ENCODE measurements at regions not wholly inside any gene's neighbourhood (a gene's known extent, or its start where the extent isn't known, plus 50 kb on each side); places are given as distances from the start of the nearest gene placed in this dataset.
"Not testable (repeated sequence)": the region's sequence is repeated elsewhere in the genome, so short reads cannot be mapped to it uniquely, and the experiment has no call there.

GRCh38 chr2:142422769-142423168, 292.0 kb upstream of the LRP1B start:
- H3K79me2 ChIP-seq (ENCODE audit: low read length) = no peaks in the 10 kb centered on the region
- H3K4me3 ChIP-seq (ENCODE audit: low read length) = no peak overlapping the region
- H2AFZ ChIP-seq (ENCODE audit: low read length) = no peak overlapping the region
- H3K9me2 ChIP-seq (replicated peaks; ENCODE audit: insufficient read depth, low read length) = no peaks in the 10 kb centered on the region
- H3K27me3 ChIP-seq (ENCODE audit: low read length) = no peaks in the 10 kb centered on the region
- no peaks in the 10 kb centered on the region for H4K20me1 ChIP-seq (ENCODE audit: insufficient read depth, low read depth, low read length)
- no peak overlapping the region for H3K4me2 ChIP-seq (ENCODE audit: low read depth, low read length, poor library complexity, severe bottlenecking)
- H3K36me3 ChIP-seq (ENCODE audit: insufficient read depth, low read length) = no peaks in the 10 kb centered on the region
- no peak overlapping the region for H3K9ac ChIP-seq (ENCODE audit: low read length)
- DNase-seq = no peak
- H3K4me1 ChIP-seq (ENCODE audit: low read length) = no peaks in the 10 kb centered on the region
- H3K9me3 ChIP-seq (ENCODE audit: low read length) = no peaks in the 10 kb centered on the region
- H3K27ac ChIP-seq (ENCODE audit: low read length) = no peak overlapping the region

- no peak overlapping the region for H3K4me3 ChIP-seq (ENCODE audit: low read length)
- H2AFZ ChIP-seq (ENCODE audit: low read length) = no peak overlapping the region
- no peaks in the 10 kb centered on the region for H3K9me3 ChIP-seq (ENCODE audit: low read length)
- H3K9me2 ChIP-seq (replicated peaks; ENCODE audit: insufficient read depth, low read length) = no peaks in the 10 kb centered on the region
- no peaks in the 10 kb centered on the region for H3K27me3 ChIP-seq (ENCODE audit: low read length)
- no peak overlapping the region for H3K27ac ChIP-seq (ENCODE audit: low read length)
- H4K20me1 ChIP-seq (ENCODE audit: insufficient read depth, low read depth, low read length) = no peaks in the 10 kb centered on the region
- H3K4me2 ChIP-seq (ENCODE audit: low read depth, low read length, poor library complexity, severe bottlenecking) = no peak overlapping the region
- H3K4me1 ChIP-seq (ENCODE audit: low read length) = no peaks in the 10 kb centered on the region
- no peaks in the 10 kb centered on the region for H3K79me2 ChIP-seq (ENCODE audit: low read length)
- DNase-seq = no peak
- H3K9ac ChIP-seq (ENCODE audit: low read length) = no peak overlapping the region
- no peaks in the 10 kb centered on the region for H3K36me3 ChIP-seq (ENCODE audit: insufficient read depth, low read length)
Measured at GRCh38 chr2:142422041-142422440, 291.2 kb upstream of the LRP1B start.

GRCh38 chr2:142418699-142419098, 287.9 kb upstream of the LRP1B start:
- H3K79me2 ChIP-seq (ENCODE audit: low read length) = not testable (repeated sequence)

GRCh38 chr2:142416996-142417395, 286.2 kb upstream of the LRP1B start:
- no peak for DNase-seq
- H4K20me1 ChIP-seq (ENCODE audit: insufficient read depth, low read depth, low read length) = no peaks in the 10 kb centered on the region
- H3K27me3 ChIP-seq (ENCODE audit: low read length) = no peaks in the 10 kb centered on the region
- H3K9me3 ChIP-seq (ENCODE audit: low read length) = no peaks in the 10 kb centered on the region
- H3K4me2 ChIP-seq (ENCODE audit: low read depth, low read length, poor library complexity, severe bottlenecking) = no peak overlapping the region
- H3K36me3 ChIP-seq (ENCODE audit: insufficient read depth, low read length) = no peaks in the 10 kb centered on the region
- no peak overlapping the region for H3K4me3 ChIP-seq (ENCODE audit: low read length)
- H3K9me2 ChIP-seq (replicated peaks; ENCODE audit: insufficient read depth, low read length) = no peaks in the 10 kb centered on the region
- no peak overlapping the region for H3K27ac ChIP-seq (ENCODE audit: low read length)
- H2AFZ ChIP-seq (ENCODE audit: low read length) = no peak overlapping the region
- H3K4me1 ChIP-seq (ENCODE audit: low read length) = no peaks in the 10 kb centered on the region
- no peaks in the 10 kb centered on the region for H3K79me2 ChIP-seq (ENCODE audit: low read length)
- H3K9ac ChIP-seq (ENCODE audit: low read length) = no peak overlapping the region

More at GRCh38 chr2:142418699-142419098, 287.9 kb upstream of the LRP1B start:
- not testable (repeated sequence) for H3K36me3 ChIP-seq (ENCODE audit: insufficient read depth, low read length); H3K27ac ChIP-seq (ENCODE audit: low read length); DNase-seq; H4K20me1 ChIP-seq (ENCODE audit: insufficient read depth, low read depth, low read length); H3K4me3 ChIP-seq (ENCODE audit: low read length); H2AFZ ChIP-seq (ENCODE audit: low read length); H3K9me2 ChIP-seq (replicated peaks; ENCODE audit: insufficient read depth, low read length); H3K9me3 ChIP-seq (ENCODE audit: low read length); H3K27me3 ChIP-seq (ENCODE audit: low read length); H3K4me2 ChIP-seq (ENCODE audit: low read depth, low read length, poor library complexity, severe bottlenecking); H3K9ac ChIP-seq (ENCODE audit: low read length); H3K4me1 ChIP-seq (ENCODE audit: low read length)

- H3K27me3 ChIP-seq (ENCODE audit: low read length) = no peaks in the 10 kb centered on the region
- H3K36me3 ChIP-seq (ENCODE audit: insufficient read depth, low read length) = no peaks in the 10 kb centered on the region
- no peaks in the 10 kb centered on the region for H3K4me1 ChIP-seq (ENCODE audit: low read length)
- no peak overlapping the region for H2AFZ ChIP-seq (ENCODE audit: low read length)
- H3K9me2 ChIP-seq (replicated peaks; ENCODE audit: insufficient read depth, low read length) = no peaks in the 10 kb centered on the region
- no peaks in the 10 kb centered on the region for H4K20me1 ChIP-seq (ENCODE audit: insufficient read depth, low read depth, low read length)
- DNase-seq = no peak
- no peak overlapping the region for H3K9ac ChIP-seq (ENCODE audit: low read length)
- no peak overlapping the region for H3K4me3 ChIP-seq (ENCODE audit: low read length)
- no peaks in the 10 kb centered on the region for H3K9me3 ChIP-seq (ENCODE audit: low read length)
- H3K79me2 ChIP-seq (ENCODE audit: low read length) = no peaks in the 10 kb centered on the region
- no peak overlapping the region for H3K4me2 ChIP-seq (ENCODE audit: low read depth, low read length, poor library complexity, severe bottlenecking)
- H3K27ac ChIP-seq (ENCODE audit: low read length) = no peak overlapping the region
Measured at GRCh38 chr2:142415461-142415860, 284.6 kb upstream of the LRP1B start.

- H3K9me2 ChIP-seq (replicated peaks; ENCODE audit: insufficient read depth, low read length) = no peaks in the 10 kb centered on the region
- H3K4me3 ChIP-seq (ENCODE audit: low read length) = no peak overlapping the region
- no peak overlapping the region for H3K9ac ChIP-seq (ENCODE audit: low read length)
- H3K27ac ChIP-seq (ENCODE audit: low read length) = no peak overlapping the region
- no peaks in the 10 kb centered on the region for H4K20me1 ChIP-seq (ENCODE audit: insufficient read depth, low read depth, low read length)
- H3K27me3 ChIP-seq (ENCODE audit: low read length) = no peaks in the 10 kb centered on the region
- no peak for DNase-seq
- 0 out of 2 replicates have a peak, but pooled peaks cover 2% of the 10 kb centered on the region for H3K9me3 ChIP-seq (ENCODE audit: low read length)
- H3K79me2 ChIP-seq (ENCODE audit: low read length) = no peaks in the 10 kb centered on the region
- no peaks in the 10 kb centered on the region for H3K4me1 ChIP-seq (ENCODE audit: low read length)
- H2AFZ ChIP-seq (ENCODE audit: low read length) = no peak overlapping the region
- H3K4me2 ChIP-seq (ENCODE audit: low read depth, low read length, poor library complexity, severe bottlenecking) = no peak overlapping the region
- H3K36me3 ChIP-seq (ENCODE audit: insufficient read depth, low read length) = no peaks in the 10 kb centered on the region
Measured at GRCh38 chr2:142398212-142398611, 267.4 kb upstream of the LRP1B start.

- H3K4me2 ChIP-seq (ENCODE audit: low read depth, low read length, poor library complexity, severe bottlenecking) = no peak overlapping the region
Measured at GRCh38 chr2:142395291-142395690, 264.5 kb upstream of the LRP1B start.

GRCh38 chr2:142380372-142380771, 249.6 kb upstream of the LRP1B start:
- H3K4me3 ChIP-seq (ENCODE audit: low read length) = no peak overlapping the region
- no peak for DNase-seq
- H3K27me3 ChIP-seq (ENCODE audit: low read length) = no peaks in the 10 kb centered on the region
- H3K9me3 ChIP-seq (ENCODE audit: low read length) = no peaks in the 10 kb centered on the region
- H2AFZ ChIP-seq (ENCODE audit: low read length) = no peak overlapping the region
- no peaks in the 10 kb centered on the region for H3K9me2 ChIP-seq (replicated peaks; ENCODE audit: insufficient read depth, low read length)
- no peaks in the 10 kb centered on the region for H4K20me1 ChIP-seq (ENCODE audit: insufficient read depth, low read depth, low read length)
- H3K36me3 ChIP-seq (ENCODE audit: insufficient read depth, low read length) = no peaks in the 10 kb centered on the region
- H3K9ac ChIP-seq (ENCODE audit: low read length) = no peak overlapping the region
- no peak overlapping the region for H3K4me2 ChIP-seq (ENCODE audit: low read depth, low read length, poor library complexity, severe bottlenecking)
- no peaks in the 10 kb centered on the region for H3K4me1 ChIP-seq (ENCODE audit: low read length)
- H3K27ac ChIP-seq (ENCODE audit: low read length) = no peak overlapping the region
- H3K79me2 ChIP-seq (ENCODE audit: low read length) = no peaks in the 10 kb centered on the region

More at GRCh38 chr2:142395291-142395690, 264.5 kb upstream of the LRP1B start:
- Histone ChIP-seq H3K4me3 (ENCODE audit: low read length) (no peak overlapping the region), H2AFZ (ENCODE audit: low read length) (no peak overlapping the region), H3K27me3 (ENCODE audit: low read length) (no peaks in the 10 kb centered on the region), H3K27ac (ENCODE audit: low read length) (no peak overlapping the region), H3K9me2 (replicated peaks; ENCODE audit: insufficient read depth, low read length) (no peaks in the 10 kb centered on the region), H3K9ac (ENCODE audit: low read length) (no peak overlapping the region), H3K36me3 (ENCODE audit: insufficient read depth, low read length) (no peaks in the 10 kb centered on the region), H4K20me1 (ENCODE audit: insufficient read depth, low read depth, low read length) (no peaks in the 10 kb centered on the region), H3K79me2 (ENCODE audit: low read length) (no peaks in the 10 kb centered on the region), H3K9me3 (ENCODE audit: low read length) (0 out of 2 replicates have a peak, but pooled peaks cover 2% of the 10 kb centered on the region), H3K4me1 (ENCODE audit: low read length) (no peaks in the 10 kb centered on the region)
- DNase-seq = no peak

GRCh38 chr2:142362069-142362468, 231.3 kb upstream of the LRP1B start:
- H3K9me2 ChIP-seq (replicated peaks; ENCODE audit: insufficient read depth, low read length); H2AFZ ChIP-seq (ENCODE audit: low read length); H3K27me3 ChIP-seq (ENCODE audit: low read length); H4K20me1 ChIP-seq (ENCODE audit: insufficient read depth, low read depth, low read length); H3K4me2 ChIP-seq (ENCODE audit: low read depth, low read length, poor library complexity, severe bottlenecking); H3K27ac ChIP-seq (ENCODE audit: low read length); H3K36me3 ChIP-seq (ENCODE audit: insufficient read depth, low read length); H3K9ac ChIP-seq (ENCODE audit: low read length); H3K9me3 ChIP-seq (ENCODE audit: low read length); H3K4me3 ChIP-seq (ENCODE audit: low read length); H3K79me2 ChIP-seq (ENCODE audit: low read length); H3K4me1 ChIP-seq (ENCODE audit: low read length); DNase-seq: not testable (repeated sequence)

All from Karpas-422 (cell line).